Effector CD4-positive, alpha-beta T cell (primary cell): ENCODE measurements at regions not wholly inside any gene's neighbourhood (a gene's known extent, or its start where the extent isn't known, plus 50 kb on each side); places are given as distances from the start of the nearest gene placed in this dataset.

Source experiments
- DNase-seq: peaks from one replicate; pipeline ENCODE4 v3.0.0-alpha.2; 2020

DNA sequence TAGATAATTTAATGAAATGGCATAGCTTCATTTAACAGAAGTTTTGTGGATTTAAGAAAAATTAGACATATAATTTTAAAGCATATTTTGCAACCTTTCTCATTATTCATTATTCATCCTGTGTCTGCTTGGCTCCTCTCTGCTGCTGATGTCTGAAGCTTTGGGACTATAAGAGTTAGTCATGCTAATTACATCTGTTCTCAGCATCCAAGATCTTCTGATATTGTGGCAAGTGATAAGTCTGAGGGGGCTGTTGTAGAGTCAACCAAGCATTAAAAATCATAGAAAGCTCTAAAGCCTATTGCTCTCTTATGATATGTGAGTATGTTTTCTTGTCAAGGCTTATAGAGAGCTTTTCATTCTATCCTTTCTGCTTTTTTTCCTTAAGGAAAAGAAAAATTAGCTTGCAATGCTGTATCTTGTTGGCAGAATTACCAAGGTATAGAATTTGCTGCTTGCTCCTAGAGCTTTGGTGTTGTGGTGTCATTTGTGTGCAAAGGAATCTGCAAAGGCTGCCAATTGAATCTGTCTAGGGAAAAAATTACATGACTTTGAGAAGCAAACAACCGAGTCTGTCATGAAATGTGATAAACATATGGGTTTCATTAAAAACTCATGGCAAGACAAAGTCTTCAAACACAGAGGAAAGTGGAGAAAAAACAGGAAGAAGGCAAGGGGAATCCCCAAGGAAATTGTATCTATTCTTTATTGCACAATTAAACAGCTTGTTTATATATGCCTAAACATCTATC, 156.1 kb upstream of the DAB2 start:
- no peak for DNase-seq

DNA sequence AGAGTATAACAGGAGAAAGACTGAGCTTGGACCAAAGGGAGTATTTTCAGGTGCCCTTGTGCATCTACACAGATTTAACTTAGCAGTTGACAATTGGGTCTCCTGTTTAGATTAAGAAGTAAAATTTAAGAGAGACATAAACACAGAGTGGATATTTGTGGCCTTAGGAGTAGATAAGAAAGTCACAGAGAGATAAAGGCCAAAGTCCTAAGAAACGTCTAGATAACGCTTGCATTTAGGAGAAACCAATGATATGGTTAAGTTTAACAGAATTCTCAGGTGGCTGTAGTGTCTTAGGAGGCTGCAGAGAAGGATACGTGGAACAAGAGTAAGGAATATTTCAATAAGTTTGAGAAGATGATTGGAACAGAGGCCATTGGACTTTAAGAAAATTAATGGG, 155.0 kb upstream of the DAB2 start:
- no peak for DNase-seq

DNA sequence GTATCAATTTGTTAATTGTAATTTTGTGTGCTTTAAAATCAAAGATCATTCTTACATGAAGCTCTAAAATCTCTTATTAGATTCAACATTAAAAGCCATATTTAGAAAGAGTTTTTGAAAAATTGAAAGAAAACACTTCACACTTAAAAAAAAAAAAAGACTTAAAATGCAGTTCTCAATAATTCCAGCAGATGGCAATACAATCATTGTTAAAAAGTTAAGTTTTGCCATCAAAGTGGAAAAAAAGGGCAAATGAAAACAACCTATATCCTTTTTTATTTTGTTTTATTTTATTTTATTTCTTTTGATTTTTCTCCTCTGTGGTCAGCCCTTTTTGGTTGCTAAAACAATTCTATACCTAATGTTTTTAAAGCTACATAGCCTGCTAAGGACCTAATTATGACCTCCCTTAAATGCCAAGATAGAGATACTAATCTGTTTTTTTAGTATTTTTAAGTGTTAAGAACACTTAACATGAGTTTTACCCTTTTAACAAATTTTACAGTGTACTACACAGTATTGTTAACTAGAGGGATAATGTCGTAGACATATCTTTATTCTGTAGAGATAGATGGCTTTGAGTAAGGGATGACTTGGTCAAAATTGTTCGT, 154.2 kb upstream of the DAB2 start:
- no peak for DNase-seq

DNA sequence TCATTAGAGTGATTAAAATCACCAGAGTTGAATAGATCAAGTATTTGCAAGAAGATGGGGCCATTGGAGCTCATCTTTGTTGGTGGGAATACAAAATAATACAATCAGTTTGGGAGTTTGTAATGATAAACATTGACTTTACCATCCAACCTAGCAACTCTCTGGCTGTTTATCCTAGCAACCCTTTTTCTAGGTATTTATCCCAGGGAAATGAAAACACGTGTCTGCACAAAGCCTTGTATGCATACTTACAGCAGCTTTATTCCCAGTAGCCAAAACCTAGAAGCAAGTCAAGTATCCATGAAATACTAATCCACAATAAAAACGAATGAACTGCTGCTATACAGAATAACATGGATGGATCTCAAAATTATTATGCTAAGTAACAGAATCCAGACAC, 152.7 kb upstream of the DAB2 start:
- DNase-seq, result no peak

DNA sequence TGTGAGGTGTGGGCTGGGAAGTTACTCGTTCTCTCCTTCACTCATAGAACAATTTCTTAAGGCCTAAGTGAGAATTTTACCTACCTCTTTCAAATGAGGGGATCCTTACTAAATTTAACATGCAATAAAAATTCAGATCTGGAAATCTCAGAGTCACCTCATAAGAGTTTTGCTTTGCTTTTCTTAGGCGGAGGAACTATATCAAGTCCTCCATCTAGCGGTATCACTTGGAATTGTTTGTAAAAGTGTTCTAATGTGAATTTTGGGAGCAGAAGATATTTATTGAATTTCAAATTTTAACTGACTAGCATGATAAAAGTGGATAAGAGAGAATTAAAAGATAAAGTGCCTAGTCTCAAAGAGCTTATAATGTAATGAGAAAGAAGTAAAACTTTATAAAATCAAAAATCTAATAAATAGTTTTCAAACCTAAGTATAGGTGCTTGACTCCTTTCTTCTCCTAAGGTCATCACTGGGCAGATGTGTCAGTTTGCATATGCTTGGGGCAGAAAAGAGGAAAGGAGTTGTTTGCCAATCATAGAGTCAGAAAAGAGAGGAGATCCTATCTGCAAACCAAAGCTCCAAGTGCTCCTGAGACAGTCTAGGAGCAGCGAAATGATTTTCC, 145.7 kb upstream of the DAB2 start:
- DNase-seq, result no peak

DNA sequence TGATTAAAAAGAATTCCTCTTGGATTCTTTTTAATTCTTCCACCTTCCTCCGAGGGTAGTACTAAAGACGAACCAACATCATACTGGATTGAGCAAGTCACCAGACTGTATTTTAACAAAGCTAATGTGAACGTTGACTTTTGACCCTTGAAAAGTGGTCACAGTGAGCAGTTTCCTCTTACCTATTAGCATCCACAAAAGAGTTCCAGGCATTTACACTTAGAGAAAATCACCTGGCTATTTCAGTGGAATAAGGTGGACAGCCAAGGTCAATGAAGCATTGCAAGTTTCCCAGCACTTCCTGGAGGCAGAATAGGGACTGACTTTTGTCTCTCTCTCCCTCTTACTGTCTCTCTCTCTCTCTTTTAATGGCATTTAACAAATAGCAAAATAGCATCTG, 145.1 kb upstream of the DAB2 start:
- no peak for DNase-seq

DNA sequence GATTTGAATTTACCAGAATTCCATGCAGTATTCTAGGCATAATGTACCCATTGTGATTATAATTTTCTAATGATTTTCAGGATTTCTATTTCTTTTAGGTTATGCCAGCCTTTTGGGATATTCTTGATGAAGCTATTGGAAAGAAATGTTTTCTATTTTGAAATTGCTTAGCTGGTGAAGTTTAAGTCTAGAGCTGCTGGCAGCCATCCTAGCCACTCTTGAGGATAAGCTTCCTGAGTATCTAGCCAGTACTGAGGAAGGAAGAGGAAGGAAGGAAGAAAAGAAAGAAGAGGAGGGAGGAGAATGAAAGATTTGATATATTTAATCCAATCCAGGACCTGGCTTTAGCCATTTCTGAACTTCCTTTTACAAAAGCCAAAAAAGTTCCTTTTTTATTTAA, 142.1 kb upstream of the DAB2 start:
- DNase-seq, result no peak

DNA sequence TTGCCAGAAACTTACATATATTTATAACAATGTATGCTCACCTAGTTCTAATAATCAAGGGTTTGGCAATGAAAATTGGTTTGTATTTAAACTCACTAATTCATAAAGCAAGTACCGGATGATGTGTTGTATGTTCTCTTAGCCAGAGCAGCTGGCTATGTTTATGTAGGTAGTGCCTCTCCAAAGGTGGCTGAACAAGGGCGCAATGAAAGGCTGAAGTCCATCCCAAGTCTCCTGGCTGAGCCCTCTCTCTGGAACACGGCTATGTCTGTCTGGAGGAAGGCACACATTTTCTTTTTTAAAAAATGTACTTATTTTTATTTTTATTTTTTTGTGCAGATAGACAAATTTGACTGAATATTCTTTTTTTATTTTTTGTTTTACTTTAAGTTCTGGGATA, 141.2 kb upstream of the DAB2 start:
- DNase-seq, result no peak

DNA sequence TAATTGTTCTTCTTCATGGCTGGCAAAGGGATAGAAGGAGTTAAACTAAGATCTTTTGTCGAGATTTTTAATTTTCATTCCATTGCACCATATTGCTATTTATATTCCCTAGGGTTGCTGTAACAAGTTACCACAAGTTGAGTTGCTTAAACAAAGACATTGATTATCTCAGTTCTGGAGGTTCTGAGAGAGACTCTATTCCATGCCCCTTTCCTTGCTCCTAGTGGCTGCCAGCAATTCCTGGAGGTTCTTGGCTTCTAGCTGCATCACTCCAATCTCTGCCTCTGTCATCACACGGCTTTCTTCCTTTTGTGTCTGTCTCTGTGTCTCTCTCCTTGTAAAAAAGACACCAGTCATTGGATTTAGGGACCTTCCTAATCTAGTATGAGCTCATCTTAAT, 136.6 kb upstream of the DAB2 start:
- no peak for DNase-seq

DNA sequence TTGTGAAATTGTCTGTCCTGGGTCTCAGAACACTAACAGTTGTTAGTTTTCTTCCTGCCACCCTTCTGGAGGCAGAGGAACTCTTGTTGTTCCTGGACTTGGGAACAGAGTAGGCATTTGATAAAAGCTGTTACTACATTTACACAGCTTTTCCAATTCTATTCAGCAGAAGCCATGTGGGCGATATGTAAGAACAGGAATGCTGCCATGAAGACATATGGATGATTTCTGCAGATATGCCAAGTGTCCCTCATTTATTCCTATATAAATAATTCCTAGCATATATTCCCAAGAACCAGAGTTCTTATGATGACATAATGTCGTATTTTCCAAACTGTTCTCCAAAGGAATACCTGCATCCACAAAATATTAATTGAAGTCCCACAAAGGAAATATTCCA, 135.9 kb upstream of the DAB2 start:
- DNase-seq, result no peak

DNA sequence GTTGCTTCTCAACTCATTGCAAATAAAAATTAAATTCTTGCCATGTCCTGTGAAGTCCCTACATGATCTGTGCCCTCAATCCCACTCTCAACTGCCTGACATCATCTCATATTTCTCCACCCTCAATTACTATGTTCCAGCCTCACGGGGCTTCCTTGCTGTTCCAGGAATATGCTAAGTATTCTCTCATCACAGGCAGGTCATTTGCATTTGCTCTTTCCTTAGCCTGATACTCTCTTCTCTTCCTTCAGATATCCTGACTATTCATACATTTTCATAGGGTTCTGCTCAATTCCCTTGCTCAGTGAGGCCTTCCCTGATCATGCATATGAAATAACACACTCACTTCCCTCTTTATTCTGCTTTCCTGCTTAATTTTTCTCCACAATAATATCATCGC, 135.1 kb upstream of the DAB2 start:
- no peak for DNase-seq

DNA sequence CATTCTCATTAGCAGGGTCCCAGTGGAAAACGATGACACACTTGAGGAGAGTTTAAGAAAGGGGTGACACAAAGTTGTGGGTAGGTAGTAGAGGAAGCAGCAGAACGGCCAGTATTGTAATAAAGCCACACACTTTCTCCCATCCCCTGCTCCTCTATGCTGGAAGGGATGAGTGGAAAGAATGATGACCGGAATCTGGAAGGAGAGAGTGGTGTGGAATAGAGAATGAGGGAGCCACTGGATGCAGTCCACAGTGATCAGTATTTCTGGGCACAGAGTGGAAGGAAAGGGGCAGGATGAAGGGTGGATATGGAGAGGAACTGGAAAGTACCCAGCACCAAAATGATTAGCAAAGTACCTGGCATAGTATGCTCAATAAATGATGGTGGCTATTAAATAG, 133.8 kb upstream of the DAB2 start:
- DNase-seq, result no peak

DNA sequence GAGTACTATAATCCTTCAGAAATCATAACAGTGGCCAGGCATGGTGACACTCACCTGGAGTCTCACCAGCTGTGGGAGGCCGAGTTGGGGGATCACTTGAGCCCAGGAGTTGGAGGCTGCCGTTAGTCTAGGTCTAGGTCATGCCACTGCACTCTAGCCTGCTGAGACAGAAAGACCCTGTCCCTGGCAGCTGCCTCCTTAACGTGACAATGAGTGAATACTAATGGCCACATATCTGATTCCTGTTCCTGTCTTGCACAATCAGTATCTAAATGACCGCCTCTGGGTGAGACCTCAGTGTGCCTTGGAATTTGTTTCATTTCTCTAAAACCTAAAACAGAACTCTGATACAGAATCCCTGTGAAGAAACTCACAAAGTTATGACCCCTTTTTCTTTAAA, 131.0 kb upstream of the DAB2 start:
- DNase-seq, result no peak

DNA sequence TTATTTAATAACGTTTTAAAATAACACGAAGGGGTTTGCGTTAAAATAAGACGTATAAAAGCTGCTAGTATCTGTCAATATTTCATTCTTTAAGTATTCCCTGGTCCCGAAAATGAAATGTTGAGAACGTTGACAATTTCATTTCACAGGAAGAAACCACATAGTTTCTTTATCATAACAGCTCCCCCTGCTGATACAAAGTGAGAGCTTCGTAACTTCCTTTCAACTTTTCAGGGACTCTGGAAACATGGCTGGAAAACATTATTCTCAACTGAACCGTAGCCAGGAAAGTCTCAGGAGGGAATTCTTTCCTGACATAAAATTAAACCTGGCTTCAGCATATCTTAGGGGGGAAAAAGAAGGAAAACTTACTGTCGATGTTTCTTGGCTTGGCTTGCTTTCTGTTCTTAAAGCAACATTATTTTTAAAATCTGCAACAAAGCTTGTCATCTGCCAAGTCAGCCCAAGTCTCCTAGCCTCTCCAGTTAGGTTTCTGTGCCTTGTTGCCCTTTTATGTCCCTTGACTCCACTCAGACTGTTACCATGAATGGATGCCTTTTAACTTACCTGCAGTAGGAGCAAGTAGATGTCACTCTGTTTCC, 122.9 kb upstream of the DAB2 start:
- DNase-seq, result no peak

DNA sequence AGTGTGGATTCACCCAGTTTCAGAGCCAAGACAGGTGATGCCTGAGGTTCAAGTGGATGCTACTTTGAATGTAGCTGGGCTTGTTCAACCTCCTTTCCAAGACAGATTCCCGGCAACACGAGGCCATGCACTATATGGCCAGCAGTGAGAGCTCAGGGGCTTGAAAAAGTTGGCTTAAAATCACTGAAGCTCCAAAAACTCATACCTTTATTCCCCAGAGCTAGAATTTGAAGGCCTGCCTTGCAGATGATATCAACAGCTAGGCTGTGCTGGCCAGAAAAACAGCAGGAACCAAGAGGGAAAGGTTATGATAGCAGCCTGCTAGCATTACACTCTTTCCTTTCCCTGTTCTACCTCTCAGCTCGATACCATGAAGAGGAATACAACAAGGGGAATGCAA, 120.2 kb upstream of the DAB2 start:
- no peak for DNase-seq

DNA sequence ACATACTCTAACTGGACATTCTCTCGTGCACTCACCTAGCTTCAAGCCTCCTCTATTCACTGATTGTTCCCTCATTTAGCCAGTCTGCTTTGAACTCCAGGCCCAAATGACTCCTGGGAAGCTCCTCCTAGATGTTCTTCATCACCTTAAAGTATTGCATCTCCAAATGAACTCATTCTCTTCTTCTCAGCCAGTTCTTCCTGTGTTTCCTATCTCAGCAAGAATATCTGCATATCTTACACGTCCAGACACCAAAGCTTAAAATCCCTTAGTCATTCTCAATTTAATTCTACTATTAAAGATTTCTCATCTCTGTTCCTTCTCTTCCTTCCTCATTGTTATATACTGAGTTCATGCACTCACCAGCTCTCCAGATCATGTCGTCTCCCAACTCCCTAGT, 118.6 kb upstream of the DAB2 start:
- DNase-seq, result no peak

DNA sequence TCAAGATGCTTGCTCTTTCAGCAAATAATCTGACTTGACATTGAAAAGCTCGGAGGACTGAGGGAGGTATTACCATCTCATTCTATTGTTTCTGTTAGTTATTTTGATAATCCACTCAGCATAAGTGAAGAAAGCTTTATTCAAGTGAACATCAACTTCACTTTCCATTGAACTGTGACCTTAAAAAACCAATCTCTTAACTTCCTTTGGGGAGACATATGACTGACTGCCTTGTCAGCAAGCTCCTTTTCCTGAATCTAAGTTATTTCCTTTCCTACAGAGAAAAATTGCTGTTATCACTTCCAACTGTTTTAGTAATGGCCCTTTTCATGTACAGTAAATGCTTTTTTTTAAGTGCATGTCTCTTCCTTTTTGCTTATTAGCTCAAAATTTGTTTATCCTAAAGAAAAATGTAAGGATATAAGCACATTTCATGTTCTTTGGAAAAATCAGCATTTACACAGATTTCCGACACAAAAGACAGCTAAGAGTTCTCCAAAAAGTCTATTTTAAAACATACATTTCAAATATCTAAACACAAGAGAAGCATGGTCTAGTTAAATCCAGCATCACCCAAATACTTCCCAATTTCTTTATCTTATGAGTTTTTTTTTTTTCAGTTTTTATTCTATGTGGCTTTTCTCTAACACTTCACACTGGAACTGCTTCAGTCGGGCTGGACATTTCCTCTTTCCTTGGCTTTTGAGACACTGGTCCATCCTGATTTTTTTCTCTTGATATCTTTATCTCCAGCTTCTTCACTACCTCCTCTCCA, 117.9 kb upstream of the DAB2 start:
- no peak for DNase-seq

DNA sequence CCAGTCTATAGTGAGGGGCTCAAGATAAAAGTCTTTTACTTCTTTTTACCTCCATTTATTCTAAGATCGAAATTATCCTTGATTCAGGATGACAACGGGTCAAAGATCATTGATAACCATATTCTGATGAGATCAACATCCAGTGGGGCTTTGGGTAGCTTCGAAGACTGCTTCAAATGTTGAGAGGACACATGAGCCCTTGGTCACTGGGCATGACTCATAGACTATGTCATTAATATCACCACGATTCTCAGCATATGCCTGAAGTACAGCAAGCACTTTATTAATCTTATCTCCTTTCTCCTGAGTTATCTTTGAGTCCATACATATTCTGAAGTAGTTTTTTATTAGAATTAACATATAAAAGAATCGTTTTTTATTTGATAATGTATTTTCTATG, 117.1 kb upstream of the DAB2 start:
- DNase-seq, result no peak

DNA sequence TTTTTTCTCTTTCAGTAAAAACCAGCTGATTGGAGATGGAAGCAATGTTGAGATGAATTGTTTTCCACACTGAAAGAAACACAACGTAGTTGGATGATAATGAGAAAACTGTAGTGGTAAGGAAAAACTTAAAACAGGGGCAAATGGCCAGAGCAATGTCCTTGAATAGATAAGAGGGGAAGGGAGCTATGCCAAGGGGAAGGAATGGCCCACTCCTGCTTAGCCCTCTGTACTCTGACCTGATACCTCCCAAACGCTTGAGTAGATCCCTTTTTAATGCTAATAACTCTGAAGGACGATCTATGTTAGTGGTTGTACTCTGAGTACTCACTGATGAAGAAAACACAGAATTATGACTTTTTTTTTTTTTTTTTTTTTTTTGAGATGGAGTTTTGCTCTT, 114.7 kb upstream of the DAB2 start:
- no peak for DNase-seq

DNA sequence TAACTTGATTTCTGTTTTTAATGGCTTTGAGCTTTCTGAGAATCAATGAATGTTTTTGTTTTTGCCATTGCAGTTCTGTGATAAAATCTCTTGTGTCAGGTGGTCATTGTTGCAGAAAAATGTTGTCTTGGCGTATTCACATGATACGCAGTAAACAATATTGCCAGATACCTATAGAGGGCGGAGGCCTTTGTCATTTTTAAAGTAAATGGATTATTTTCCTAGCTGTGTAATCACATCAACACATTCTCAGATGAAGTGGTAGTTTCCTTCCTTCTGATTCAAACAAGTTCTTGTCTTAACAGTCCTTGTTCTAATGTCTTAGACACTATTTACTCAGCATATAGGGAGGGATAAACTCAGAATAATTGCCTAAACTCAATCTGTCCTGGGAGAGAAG, 109.9 kb upstream of the DAB2 start:
- no peak for DNase-seq

DNA sequence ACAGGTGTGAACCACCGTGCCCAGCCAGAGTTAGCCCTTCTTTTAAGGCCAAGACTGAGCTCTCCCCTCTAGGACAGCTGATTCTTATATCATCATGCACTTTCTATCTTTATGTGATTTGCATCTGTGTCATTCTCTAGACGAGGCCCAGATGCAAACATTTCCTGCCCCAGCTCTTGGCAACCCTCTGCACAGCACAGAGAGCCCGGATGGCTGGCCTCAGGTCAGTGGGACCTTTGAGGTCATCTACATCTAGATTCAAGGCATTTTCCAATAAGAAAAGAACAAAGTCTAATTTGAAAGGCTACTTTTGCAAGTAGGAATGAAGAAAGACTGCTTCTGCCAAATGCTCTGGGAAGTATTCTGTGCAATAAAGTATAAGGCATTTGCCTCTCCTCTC, 109.0 kb upstream of the DAB2 start:
- DNase-seq, result no peak

DNA sequence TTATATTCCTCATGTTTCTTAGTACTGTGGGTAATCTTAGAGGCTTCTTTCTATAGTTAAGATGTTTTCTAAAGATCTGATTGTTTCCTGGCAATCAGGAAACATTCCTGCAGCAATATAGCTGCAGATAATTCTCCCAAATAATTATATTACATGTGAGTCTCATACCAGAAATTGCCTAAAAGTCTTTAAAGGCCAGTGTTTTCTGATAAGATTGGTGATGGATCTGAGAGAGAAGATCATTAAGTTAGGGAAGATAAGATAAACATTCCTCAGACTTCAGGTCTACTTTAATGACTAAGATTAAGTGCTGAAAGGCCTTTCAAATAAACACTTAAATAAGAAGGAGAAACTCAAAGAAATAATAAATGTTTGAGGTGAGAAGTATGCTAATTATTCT, 107.7 kb upstream of the DAB2 start:
- no peak for DNase-seq

DNA sequence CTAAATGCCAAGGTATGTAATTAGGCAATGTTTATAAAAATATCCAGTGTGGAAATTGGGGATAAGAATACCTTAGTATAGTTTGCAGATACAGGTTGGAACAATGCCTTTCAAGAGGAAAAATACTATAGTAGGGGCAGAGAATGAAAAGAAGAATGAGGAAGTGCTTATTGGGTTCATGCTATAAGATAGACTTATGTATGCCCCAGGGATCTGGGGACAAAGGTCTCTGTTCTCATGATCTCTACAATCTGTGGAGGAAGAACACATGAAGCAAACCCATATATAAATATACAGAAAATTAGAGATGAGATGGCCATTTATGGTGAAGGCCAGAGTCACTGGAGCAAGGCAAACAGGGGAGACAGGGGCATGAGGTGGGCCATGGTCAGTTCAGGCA, 106.5 kb upstream of the DAB2 start:
- DNase-seq, result no peak
